HG03159 (cell line): ENCODE measurements at regions not wholly inside any gene's neighbourhood (a gene's known extent, or its start where the extent isn't known, plus 50 kb on each side); places are given as distances from the start of the nearest gene placed in this dataset.

Source experiments
- ATAC-seq: cut with Tn5 transposase; IDR thresholded peaks from one replicate; pipeline ENCODE4 v1.9.1; 2021; ENCODE audit warnings: mild to moderate bottlenecking, moderate library complexity; ENCODE audit not compliant: unreplicated experiment

DNA sequence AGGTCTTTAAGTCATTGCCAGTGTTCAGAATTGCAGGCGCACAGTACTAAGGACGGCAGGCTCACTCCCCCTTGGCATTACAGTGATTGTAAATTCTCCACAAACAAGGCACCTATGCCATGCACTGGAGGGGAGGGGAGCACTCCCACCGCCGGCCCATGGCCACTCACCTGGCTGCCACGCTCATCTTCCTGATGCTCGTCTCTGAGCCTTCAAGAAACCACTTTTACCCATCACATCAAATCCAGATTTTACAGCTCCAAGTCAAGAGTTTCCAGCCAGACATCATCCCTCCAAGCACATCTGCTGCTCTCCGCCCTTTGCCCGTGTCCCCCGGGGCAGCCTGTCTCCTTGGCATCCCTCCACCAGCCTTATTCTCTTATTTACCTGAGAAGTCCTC, 350.2 kb upstream of the SHH start:
- ATAC-seq: no peak

DNA sequence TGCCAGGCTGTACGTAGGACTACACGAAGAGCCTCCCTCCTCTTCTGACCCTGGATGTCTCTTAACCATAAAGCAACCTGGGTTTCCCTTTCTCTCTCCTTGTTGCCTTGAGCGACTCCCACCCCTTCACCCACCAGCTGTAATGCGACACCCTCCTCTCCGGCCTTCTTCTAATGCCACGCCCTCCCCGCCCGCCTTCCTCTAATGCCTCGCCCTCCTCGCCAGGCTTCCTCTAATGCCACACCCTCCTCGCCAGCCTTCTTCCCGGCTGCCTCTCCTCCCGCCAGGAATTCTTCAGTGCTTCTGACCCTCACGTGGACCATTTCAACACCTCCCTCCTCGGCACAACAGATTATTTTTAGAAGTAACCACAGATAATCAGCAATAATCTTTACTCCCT, 348.5 kb upstream of the SHH start:
- no peak for ATAC-seq

DNA sequence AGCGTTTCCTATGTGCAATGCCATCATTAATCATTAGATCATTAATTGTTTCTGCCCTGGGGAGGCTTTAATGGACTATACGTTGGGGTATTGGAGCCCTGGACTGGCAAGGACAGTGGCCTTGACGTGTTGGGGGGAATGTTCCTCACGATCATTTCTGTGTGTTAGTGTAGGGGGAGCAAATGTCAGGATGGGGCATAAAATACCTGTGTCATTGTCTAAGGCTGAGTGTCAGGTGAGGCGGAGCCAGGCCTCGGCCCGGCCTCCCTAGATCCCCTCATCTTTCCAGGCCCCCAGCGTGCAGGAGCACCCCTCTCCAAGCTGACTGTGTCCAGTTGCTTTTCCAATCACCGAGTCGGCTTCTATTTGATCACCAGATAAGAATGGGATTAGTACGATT, 346.4 kb upstream of the SHH start:
- ATAC-seq: no peak

DNA sequence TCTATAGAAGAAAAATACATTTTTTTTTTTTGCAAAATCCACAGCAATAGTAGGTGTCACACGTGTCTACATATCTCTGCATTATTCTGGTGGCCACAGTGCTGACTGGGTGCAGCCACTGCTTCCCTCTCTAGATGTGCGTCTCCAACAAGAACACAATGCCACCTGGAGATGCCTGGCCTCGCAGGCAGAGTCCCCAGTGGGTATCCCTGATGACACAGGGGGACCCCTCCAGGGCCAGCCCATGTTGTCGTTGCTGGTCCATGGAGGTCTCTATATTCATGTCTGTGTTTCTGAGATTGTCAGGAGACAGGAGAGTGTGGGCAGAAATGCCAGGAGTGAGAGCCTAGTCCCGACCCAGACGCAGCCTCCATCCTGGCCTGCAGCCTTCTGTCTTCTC, 345.9 kb upstream of the SHH start:
- no peak for ATAC-seq

DNA sequence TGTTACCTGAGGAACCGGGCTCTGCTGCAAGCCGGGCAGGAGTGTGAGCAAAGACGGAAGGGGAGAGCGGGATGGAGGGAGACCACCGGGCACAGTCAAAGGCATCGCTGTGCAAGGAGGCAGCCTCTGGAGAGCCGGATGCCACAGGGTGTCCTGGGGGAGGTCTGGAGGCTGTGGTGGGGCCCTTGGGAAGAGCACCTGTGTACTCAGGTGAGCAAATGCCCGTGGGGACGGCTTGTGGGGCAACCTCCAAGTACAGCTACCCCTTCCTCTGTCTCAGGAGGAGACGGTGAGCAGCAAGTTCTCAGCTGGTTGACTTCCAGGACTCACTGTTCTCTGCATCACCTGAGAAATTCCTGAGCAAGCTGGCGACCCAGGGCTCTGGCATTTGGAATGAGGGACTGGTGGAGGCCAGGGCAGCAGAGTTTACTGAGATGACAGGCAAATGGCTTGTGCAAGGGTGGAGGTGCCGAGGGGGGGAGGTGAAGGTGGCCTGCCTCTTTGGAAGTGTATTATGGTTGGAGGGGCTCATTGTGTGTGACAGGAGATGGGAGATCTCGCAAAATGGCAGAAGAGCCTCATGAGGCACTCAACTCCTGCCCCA, 345.2 kb upstream of the SHH start:
- ATAC-seq: no peak

DNA sequence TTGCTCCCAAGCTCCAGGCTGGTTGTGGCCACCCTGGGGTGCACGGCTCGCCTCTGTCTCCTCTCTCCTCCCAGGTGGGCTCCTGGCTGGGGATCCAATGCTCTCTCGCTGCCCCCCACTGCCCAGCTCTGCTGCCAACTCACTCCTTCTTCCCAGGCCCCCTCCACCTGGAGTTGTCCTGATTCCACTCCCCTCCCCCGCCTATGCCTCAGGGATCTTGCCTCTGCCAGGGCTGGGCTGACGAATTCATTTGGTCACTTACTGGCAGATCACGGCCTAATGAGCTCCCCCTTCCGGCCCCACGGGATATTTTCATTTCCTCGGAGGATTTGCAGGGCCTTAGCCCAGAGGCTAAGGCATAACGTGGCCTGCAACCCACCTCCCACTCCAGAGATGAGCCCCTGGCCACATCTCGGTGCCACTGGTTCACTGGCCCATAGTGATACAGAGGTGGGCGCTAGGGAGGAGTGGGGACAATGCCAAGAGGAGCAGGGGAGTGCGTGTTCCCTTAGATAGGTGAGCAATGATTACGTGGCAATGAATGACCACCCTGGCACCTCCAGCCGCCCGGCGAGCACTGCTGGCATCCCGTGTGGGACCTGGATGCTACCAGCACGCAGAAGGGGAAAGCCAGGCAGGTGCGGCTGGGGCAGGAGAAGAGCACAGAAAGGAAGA, 344.6 kb upstream of the SHH start:
- no peak for ATAC-seq

DNA sequence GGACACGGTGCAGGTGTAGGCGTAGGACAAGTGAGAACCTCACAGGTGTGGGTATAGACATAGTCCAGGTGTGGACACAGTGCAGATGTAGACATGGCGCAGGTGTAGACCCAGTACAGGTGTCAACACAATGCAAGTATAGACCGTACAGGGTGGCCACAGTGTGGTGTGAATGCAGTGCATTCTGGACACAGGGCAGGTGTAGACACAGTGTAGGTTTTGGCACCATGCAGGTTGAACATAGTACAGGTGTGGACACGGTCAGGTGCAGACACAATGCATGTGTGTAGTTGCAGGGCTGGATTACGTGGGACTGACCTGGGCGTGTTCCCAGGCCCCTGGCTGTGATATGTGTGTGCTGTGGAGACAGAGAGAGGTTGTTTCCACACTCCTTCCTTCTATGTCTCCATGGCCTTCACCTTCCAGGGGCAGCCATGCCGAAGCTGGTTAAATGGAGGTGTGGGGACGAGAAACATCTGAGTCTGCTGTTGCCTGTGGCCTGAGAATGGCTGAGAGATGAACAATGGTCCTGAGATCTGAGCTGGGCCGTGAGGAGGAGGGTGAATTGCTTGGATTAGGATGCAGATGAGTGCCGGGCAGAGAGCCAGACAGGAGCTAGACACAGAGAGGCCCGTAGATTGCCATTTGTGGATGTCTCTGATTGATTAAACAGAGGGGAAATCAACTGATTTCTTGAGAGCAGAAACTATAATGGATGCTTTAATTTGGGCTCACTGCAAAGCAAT, 343.9 kb upstream of the SHH start:
- no peak for ATAC-seq

DNA sequence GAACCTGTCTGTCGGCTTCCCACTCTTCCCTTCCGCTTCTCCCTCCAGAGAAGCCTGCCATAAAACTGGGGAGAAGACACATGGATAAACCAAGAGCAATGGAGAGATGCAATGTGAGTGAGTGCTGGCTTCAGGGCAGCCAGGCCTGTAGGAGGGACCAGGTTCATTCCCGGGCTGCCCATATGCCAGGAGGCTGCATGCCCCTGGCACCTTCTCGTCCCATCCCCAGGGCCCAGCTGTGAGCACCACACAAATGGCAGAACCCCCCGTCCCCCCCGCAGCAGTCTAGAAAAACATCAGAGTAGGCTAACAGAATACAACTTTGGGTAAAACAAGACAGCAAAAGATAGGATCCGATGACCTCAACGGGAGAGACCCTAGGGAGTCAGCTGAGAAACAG, 341.3 kb upstream of the SHH start:
- ATAC-seq: no peak

DNA sequence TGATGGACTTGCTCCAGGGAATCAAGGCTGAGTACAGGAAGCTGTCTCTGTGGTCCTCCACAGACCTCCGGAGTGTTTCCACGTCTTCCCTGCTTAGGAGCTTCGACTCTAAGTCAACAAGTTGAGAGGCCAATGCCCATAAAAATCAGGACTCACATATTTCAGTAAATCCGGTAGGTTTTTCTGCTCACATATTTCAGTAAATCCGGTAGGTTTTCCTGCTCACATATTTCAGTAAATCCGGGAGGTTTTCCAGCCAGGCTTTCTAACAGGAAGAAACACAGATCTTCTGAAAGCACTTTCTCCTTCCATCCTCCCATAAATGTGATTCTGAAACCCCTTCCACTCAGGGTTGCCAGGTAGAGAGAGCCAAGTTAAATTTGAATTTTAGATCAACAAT, 340.1 kb upstream of the SHH start:
- ATAC-seq: no peak

DNA sequence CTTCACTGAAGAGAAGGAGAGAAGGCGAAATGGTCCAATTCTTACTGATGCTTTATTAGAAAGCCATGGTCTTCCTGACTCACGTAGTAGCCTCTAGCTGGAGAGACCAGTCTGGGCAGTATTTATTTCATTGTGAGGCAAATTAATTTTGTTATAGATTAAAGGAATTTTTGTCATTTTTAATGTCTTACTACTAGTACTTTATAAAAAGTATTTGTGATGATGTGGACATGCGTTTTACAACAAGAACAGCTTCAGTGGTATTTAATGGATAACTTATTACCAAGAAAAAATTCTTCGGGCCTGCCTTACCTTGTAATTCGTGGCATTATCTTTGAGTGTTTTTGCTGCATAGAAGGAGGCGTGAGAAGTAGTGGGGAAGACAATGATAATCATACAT, 339.4 kb upstream of the SHH start:
- ATAC-seq: no peak

DNA sequence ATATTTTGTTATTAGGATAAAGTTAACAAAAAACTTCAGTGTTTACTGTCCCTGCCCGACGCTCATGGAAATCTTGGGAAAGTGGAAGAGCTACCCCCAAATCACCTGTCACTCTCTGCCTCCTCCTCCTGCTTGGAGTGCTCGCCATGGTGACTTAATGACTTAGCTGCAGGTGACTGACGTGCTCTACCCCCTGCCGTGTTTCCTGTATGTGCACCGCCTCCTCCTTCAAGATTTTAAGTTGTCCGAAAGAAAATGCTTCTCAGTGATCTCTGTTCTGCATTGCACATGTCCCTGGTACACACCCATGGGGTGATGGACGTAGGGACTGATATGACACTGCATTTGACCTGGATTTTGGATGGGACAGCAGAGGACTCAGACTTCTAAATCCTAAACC, 338.8 kb upstream of the SHH start:
- ATAC-seq: no peak

DNA sequence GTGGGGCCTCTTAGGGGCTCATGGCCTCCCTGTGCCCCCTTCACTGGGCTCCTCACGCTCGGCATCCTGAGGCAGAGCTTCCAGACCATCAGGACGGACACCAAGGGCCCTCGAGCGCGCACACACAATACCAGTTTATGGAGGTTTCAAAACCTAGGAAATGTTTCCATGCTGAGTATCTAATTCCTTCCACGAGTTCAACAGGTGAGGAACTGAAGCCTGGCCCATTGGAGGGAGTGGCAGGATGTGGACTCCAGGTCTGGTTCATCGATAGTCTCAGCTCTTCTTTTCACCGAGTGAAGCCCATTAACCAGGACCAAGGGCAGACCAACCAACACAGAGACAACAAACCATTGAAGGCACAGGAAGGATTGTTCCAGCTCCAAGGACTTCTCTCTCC, 336.7 kb upstream of the SHH start:
- no peak for ATAC-seq

DNA sequence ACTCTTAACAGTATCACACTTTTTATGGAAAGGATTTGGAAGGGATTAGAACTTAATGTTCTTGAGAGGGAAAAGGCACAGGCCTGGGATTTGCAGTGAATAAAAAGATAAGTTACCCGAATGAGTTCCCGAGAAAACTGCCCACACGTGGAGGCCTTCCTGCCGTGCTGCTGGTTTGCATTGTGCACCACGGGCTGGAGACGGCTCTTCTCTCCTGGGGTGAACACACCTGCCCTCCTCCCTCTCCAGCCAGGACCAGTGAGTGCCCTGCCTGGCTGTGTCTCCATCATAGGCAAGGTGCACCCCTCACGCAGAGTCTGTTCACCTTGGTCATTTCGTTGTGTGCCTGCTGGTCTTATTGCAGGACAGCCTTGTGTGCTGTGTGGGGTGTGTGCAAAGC, 336.3 kb upstream of the SHH start:
- no peak for ATAC-seq

DNA sequence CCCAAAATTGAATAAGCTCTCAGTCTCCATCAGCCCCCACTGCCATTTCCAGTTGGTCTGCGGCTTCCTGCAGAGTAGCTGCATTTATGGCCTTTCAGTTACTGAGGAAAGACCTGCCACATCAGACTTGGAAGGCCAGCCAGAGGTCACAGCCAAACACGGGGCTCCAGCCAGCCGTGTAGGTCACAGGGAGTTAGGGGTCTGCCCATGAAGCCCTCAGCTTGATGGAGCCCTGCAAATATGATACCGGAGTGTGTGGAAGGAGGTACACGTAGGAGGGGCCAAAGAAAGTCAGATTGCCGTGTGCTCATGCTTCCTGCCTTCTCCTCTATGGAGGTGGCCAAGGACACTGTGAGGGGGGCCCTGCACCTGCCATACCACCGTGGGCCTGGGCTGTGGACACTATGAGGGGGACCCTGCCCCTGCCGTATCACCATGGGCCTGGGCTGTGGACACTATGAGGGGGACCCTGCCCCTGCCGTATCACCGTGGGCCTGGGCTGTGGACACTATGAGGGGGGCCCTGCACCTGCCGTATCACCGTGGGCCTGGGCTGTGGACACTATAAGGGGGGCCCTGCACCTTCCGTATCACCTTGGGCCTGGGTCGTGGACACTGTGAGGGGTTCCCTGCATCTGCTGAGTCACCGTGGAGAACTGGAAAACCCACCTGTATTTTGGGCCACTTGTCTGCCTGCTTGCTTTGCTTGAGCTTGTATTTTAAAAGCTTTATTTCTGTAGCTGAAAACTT, 335.7 kb upstream of the SHH start:
- ATAC-seq: no peak

DNA sequence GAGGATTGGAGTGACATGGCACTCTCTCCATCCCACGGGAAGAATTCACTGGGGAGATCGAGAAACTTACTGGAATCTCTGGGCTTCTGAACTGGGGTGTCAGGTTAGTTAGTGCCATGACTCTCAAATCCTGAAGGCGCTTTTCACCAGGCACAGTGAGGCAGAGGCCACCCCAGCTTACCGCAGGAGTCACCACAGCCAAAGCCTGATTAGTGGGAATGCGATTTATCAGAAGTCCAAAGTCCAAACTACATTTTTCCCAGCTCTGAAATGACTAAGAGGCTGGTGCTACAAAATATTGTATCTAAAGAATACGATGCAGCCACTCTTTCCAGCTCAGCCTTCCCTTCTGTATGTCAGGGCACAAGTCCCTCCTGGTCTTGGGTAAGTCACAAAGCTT, 334.8 kb upstream of the SHH start:
- ATAC-seq: no peak

DNA sequence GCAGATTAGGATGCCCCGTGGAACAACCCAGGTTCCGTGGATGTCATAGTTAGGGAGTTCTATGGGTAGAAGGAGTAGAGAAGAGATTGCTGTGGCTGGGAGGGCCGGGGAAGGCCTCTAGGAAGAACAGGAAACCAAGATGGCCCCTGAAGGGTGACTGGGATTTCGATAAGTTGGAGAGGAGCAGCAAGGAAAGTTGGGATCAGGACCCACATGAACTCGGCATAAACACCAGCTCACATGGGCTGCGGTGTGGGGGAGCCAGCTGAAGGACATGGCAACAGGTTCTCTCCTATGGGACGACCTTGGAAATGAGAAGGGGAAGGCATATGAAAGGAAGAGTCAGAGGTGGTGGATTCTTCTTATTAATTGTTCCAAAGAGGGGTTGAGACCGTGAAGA, 333.7 kb upstream of the SHH start:
- no peak for ATAC-seq

DNA sequence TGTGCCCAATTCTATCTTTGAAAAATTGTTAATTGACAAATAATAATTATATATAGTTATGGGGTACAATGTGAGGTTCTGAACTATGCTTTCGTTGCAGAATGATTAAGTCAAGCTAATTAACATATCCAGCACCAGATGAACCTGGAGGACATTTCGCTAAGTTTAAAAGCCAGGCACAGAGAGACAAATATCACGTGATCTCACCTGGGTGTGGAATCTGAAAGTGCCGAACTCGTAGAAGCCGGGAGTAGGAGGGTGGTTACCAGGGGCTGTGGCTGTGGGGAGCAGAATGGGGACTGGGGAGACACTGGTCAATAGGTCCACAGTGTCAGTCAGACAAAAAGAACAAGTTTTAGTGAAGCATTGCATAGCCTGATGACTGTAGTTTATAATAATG, 332.9 kb upstream of the SHH start:
- no peak for ATAC-seq

DNA sequence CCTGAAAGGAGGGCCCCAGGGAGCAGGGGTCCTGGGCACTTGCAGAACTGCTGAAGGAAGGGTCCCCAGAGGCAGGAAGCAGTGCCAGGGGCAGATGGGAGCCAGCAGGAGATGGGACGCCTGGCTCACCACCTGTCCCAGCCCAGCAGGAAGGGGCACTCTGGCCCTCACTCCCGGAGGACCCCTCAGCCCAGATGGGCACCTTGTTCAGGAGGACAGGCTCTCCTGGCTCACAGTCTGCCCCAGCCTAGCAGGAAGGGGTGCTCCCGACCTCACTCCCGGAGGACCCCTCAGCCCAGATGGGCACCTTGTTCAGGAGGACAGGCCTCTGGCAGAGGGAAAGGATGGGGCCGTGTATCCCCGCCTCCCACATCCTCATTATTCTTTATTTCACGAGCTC, 331.4 kb upstream of the SHH start:
- no peak for ATAC-seq

DNA sequence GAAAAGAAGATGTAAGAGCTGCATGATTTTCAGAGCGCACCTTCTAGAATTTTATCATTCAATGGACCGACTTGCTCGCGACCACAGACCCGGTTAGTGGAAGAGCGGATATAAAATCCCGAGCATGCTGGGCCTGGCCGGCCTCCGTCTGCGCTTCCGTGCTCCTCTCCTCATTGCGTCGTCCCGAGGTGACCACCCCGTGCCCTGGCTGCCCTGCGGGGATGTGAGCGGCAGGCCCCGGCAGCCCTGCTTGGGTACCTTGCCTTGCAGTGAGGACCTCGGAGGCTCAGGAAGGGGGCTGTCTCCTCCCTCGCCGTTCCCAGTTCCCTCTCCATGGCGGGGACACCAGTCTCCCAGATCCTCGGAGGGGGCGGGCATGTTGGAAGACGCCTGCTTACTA, 330.9 kb upstream of the SHH start:
- no peak for ATAC-seq

DNA sequence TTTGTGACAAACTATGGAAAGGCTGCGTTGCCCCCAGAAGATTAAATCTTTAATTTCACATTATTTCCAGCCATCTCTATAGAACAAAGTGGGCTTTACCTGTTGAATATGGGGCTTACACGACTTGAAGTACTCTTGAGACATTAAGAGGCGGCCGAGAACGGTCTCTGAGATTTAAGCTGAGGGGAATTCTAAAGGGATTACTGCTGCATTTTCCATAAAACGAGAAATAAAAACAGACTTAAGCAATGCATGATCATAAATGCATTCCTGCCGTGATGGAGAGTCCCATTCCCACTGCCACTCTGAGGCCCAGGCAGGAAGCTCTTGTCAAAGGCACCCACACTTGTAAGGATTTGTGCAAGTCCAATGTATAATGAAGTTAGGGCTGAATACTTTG, 329.7 kb upstream of the SHH start:
- ATAC-seq: no peak

DNA sequence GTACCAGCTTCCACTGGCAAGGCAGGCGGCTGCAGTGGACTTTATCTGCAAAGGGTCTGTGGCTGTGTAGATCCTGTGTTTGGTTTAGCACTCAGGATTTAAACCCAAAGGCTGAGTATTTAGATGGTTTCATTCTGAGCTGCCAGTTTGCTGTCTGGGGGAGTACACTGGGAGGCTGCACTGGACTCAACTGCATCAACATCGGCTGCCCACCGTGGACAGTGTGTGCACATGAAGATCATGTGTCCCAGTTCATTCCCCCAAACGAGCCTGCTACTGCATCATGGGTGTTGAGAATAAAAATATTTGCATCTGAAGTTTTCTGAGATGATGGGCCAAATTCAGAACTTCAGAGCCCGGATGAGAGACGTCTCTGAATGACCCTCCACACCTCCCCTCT, 328.6 kb upstream of the SHH start:
- no peak for ATAC-seq

DNA sequence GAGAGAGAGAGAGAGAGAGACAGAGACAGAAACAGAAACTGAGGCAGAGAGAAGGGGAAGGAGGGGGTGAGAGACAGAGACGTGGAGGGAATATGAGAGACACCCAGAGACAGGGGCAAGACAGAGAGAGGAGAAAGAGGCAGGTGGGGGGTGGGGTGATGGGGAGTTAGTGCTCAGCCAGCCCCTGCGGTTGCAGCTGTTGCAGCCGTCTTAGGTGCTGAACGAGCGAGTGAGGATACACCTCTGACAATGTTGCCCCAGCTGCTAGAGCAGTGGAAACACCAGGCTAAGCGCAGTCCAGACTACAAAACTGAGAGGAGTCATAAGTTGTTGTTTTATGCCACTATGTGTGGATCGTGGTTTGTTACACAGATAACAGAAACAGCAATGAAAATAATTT, 328.2 kb upstream of the SHH start:
- ATAC-seq: no peak
